K562 (cell line): ENCODE measurements at regions not wholly inside any gene's neighbourhood (a gene's known extent, or its start where the extent isn't known, plus 50 kb on each side); places are given as distances from the start of the nearest gene placed in this dataset.

Source experiments
- ATAC-seq: fragments of 200-7000 bp; cut with Tn5 transposase; 3 replicates; pipeline ENCODE4 v1.9.1; 2020; ENCODE audit warnings: moderate library complexity
- BruUV-seq: library from RNA; stranded (reverse); fragments of 400-500 nt; replicated peaks from 2 replicates; lab custom pipeline; 2021; lab: Mats Ljungman, UMichigan
- CTCF ChIA-PET: fragments of 300-600 bp; formaldehyde crosslinking; extraction: SDS; loops from one replicate; lab custom pipeline; 2021; ENCODE audit warnings: low intra/inter-chr PET ratio; lab: Yijun Ruan, JAX
- POLR2A ChIA-PET: fragments of 300-600, 350-650 bp; sonication (Branson Sonifier 250); formaldehyde crosslinking; extraction: SDS; loops from one replicate; lab custom pipeline; 2021; ENCODE audit warnings: antibody characterized with exemption, inconsistent platforms; lab: Yijun Ruan, JAX
- DNase-seq, 4 experiments: peaks; one replicate each; pipeline versions ENCODE4 v3.0.0 to v3.0.0-alpha.2; 2011 to 2018; ENCODE audit warnings: low spot score in 3 of 4, mixed read lengths in 3 of 4; ENCODE audit errors: extremely low read depth in 1 of 4
- FAIRE-seq: peaks from 2 replicates; lab custom pipeline; 2011; peaks lifted over from hg19 to GRCh38; lab: Jason Lieb, UNC
- H2AFZ ChIP-seq: 2 replicates; pipeline ENCODE4 v1.6.0; 2011; ENCODE audit warnings: low read depth, low read length, control low read depth, inconsistent platforms
- H3K27ac ChIP-seq: fragments of 200-600 bp; 3 replicates; pipeline ENCODE4 v1.8.0; 2011; ENCODE audit warnings: low read depth, mild to moderate bottlenecking, control low read depth, inconsistent platforms, low read length, moderate library complexity, mixed read lengths; ENCODE audit errors: extremely low read depth
- H3K27me3 ChIP-seq, 2 experiments: fragments of 300-600 bp in 1 of 2; 2 replicates in 1 of 2; 3 replicates in 1 of 2; pipeline versions ENCODE4 v1.6.0 to v1.8.0; 2011; ENCODE audit warnings: inconsistent platforms in 2 of 2, low read length in 2 of 2, mild to moderate bottlenecking in 1 of 2, mixed read lengths in 1 of 2, moderate library complexity in 1 of 2; ENCODE audit not compliant: control insufficient read depth in 2 of 2, insufficient read depth in 2 of 2
- H3K36me3 ChIP-seq: fragments of 300-600 bp; 3 replicates; pipeline ENCODE4 v1.8.0; 2011; ENCODE audit warnings: mild to moderate bottlenecking, low read length, inconsistent platforms; ENCODE audit not compliant: control insufficient read depth, insufficient read depth
- H3K4me1 ChIP-seq, 2 experiments: fragments of 200-600 bp in 1 of 2; replicated peaks in 1 of 2; 2 replicates in 1 of 2; 3 replicates in 1 of 2; pipeline versions ENCODE4 v1.5.1 to v1.8.0; 2011; ENCODE audit warnings: inconsistent platforms in 2 of 2, low read length in 2 of 2, mild to moderate bottlenecking in 1 of 2, mixed read lengths in 1 of 2, moderate library complexity in 1 of 2; ENCODE audit not compliant: control insufficient read depth in 2 of 2, insufficient read depth in 2 of 2
- H3K4me2 ChIP-seq: 2 replicates; pipeline ENCODE4 v1.6.1; 2011; ENCODE audit warnings: low read length, control low read depth, inconsistent platforms, mixed read lengths; ENCODE audit not compliant: insufficient read depth
- H3K4me3 ChIP-seq: fragments of 200-600 bp; sonication (generic), shearing (Covaris generic); 2 replicates; pipeline ENCODE4 v1.5.1; 2016; ENCODE audit warnings: control low read depth, inconsistent platforms
- H3K79me2 ChIP-seq: fragments of 200-600 bp; 3 replicates; pipeline ENCODE4 v1.8.0; 2011; ENCODE audit warnings: low read length, inconsistent platforms; ENCODE audit not compliant: control insufficient read depth, insufficient read depth
- H3K9ac ChIP-seq, 2 experiments: 2 replicates each; pipeline versions ENCODE4 v1.6.0 to v1.6.1; 2011; ENCODE audit warnings: low read depth in 2 of 2, low read length in 2 of 2, control low read depth in 1 of 2, inconsistent platforms in 1 of 2, mild to moderate bottlenecking in 1 of 2, mixed read lengths in 1 of 2; ENCODE audit not compliant: insufficient read depth in 1 of 2
- H3K9me1 ChIP-seq: one replicate; pipeline ENCODE4 v1.6.0; 2011; ENCODE audit warnings: inconsistent platforms, mild to moderate bottlenecking, low read length, moderate library complexity; ENCODE audit not compliant: control insufficient read depth, insufficient read depth
- H3K9me3 ChIP-seq: replicated peaks from 2 replicates; pipeline ENCODE4 v1.5.1; 2011; ENCODE audit warnings: low read depth, low read length, inconsistent platforms; ENCODE audit not compliant: control insufficient read depth, insufficient read depth
- H4K20me1 ChIP-seq: replicated peaks from 2 replicates; pipeline ENCODE4 v1.6.1; 2011; ENCODE audit warnings: low read length, inconsistent platforms, mixed read lengths; ENCODE audit not compliant: control insufficient read depth, insufficient read depth
- CTBP1 ChIP-seq: fragments of 450-650 bp; IDR thresholded peaks from 2 replicates; pipeline ENCODE4 v1.6.1; 2016; ENCODE audit warnings: borderline replicate concordance
- FOS ChIP-seq: IDR thresholded peaks from 3 replicates; pipeline ENCODE4 v1.6.1; 2011; ENCODE audit not compliant: insufficient read length; ENCODE audit errors: extremely low read depth
- PHF8 ChIP-seq: fragments of 200-600 bp; sonication (generic); IDR thresholded peaks from 2 replicates; pipeline ENCODE4 v1.6.1; 2012; ENCODE audit warnings: mixed run types, mild to moderate bottlenecking, inconsistent platforms, low read length, moderate library complexity, borderline replicate concordance
- RBM25 ChIP-seq: fragments of 200-400 bp; formaldehyde crosslinking; IDR thresholded peaks from 2 replicates; pipeline ENCODE4 v1.6.1; 2018; ENCODE audit warnings: low read length, low read depth, moderate library complexity; ENCODE audit not compliant: severe bottlenecking
- RBM34 ChIP-seq: fragments of 200-400 bp; formaldehyde crosslinking; IDR thresholded peaks from 2 replicates; pipeline ENCODE4 v1.6.1; 2018; ENCODE audit warnings: low read length, borderline replicate concordance; ENCODE audit not compliant: insufficient read depth
- STAG1 ChIP-seq: sonication (generic); formaldehyde crosslinking; IDR thresholded peaks from 2 replicates; pipeline ENCODE4 v1.5.0; 2020; ENCODE audit warnings: missing genetic modification reagents, borderline replicate concordance
- ZBED1 ChIP-seq: IDR thresholded peaks from 2 replicates; pipeline ENCODE4 v1.6.1; 2014
- ZNF780A ChIP-seq: fragments of 250-450 bp; sonication (Bioruptor Pico); IDR thresholded peaks from 2 replicates; pipeline ENCODE4 v1.5.0; 2021; ENCODE audit warnings: mild to moderate bottlenecking
- in situ Hi-C: fragments of 300-500 bp; cut with MboI; formaldehyde crosslinking; loops from 4 replicates; pipeline ENCODE4 v1.15.0; 2018; ENCODE audit warnings: inconsistent platforms, mixed read lengths
- intact Hi-C: fragments of 100-400 bp; cut with micrococcal nuclease; formaldehyde crosslinking; loops from 2 replicates; pipeline ENCODE4 v1.14.2; 2022
- TF ChIP-seq, protein P1 (sequence below): fragments of 150-350 bp; IDR thresholded peaks from 2 replicates; pipeline ENCODE4 v1.6.1; 2014; ENCODE audit warnings: low read depth, mild to moderate bottlenecking, low read length, borderline replicate concordance
- TF ChIP-seq, protein P2 (sequence below): IDR thresholded peaks from 2 replicates; pipeline ENCODE4 v1.6.1; 2011; ENCODE audit not compliant: insufficient read length; ENCODE audit errors: extremely low read depth
- TF ChIP-seq, protein P3 (sequence below): fragments of 250-450 bp; sonication (Bioruptor Pico); IDR thresholded peaks from 2 replicates; pipeline ENCODE4 v1.4.0; 2020; ENCODE audit warnings: mild to moderate bottlenecking
- TF ChIP-seq, protein P4 (sequence below), 3 experiments: IDR thresholded peaks in 2 of 3; conservative IDR thresholded peaks in 1 of 3; 2 replicates each; pipeline ENCODE4 v1.5.1; 2011 to 2012; ENCODE audit warnings: low read length in 3 of 3, mild to moderate bottlenecking in 3 of 3, control low read depth in 2 of 3, improper control_type of control experiment in 1 of 3, inconsistent platforms in 1 of 3, low read depth in 1 of 3, mixed read lengths in 1 of 3, moderate library complexity in 1 of 3; ENCODE audit not compliant: insufficient read depth in 2 of 3

DNA sequence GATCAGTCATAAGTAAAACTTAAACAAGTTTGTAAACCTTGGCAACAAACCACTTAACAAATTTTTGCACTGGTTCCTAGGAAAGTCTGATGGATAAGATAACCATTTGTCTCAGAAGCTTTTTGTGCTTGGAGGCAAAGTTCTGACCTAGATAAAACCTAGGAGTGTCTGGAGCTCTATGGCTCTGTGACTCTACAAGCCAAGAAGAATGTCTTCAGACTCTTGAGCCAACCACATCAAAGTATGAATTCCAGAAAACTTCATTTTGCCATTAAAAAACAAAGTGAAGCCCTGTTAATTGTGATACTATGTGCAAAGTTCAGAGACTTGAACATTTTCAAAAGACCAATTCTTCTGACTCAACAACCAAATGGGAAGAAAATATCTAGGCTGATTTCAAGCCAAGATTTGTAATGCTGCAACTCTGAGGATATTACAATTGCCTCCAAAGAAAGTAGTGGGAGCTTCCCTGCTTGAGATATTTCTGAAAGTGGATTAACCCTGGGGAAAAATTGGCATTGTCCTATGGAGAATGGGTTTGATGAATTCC, 158.1 kb upstream of the FOXQ1 start:
- CTCF ChIA-PET = no interaction called here
- ATAC-seq = no peak

More for the DNA sequence above, 158.1 kb upstream of the FOXQ1 start:
- H3K9me1 ChIP-seq = no peaks in the 10 kb centered on the region
- no peak for DNase-seq
- TF ChIP-seq, protein P1, sequence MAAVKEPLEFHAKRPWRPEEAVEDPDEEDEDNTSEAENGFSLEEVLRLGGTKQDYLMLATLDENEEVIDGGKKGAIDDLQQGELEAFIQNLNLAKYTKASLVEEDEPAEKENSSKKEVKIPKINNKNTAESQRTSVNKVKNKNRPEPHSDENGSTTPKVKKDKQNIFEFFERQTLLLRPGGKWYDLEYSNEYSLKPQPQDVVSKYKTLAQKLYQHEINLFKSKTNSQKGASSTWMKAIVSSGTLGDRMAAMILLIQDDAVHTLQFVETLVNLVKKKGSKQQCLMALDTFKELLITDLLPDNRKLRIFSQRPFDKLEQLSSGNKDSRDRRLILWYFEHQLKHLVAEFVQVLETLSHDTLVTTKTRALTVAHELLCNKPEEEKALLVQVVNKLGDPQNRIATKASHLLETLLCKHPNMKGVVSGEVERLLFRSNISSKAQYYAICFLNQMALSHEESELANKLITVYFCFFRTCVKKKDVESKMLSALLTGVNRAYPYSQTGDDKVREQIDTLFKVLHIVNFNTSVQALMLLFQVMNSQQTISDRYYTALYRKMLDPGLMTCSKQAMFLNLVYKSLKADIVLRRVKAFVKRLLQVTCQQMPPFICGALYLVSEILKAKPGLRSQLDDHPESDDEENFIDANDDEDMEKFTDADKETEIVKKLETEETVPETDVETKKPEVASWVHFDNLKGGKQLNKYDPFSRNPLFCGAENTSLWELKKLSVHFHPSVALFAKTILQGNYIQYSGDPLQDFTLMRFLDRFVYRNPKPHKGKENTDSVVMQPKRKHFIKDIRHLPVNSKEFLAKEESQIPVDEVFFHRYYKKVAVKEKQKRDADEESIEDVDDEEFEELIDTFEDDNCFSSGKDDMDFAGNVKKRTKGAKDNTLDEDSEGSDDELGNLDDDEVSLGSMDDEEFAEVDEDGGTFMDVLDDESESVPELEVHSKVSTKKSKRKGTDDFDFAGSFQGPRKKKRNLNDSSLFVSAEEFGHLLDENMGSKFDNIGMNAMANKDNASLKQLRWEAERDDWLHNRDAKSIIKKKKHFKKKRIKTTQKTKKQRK = no peak
- no peak for TF ChIP-seq RBM25
- TF ChIP-seq RBM34 = no peak
- TF ChIP-seq CTBP1 = no peak
- no peak for TF ChIP-seq PHF8
- TF ChIP-seq, protein P2, sequence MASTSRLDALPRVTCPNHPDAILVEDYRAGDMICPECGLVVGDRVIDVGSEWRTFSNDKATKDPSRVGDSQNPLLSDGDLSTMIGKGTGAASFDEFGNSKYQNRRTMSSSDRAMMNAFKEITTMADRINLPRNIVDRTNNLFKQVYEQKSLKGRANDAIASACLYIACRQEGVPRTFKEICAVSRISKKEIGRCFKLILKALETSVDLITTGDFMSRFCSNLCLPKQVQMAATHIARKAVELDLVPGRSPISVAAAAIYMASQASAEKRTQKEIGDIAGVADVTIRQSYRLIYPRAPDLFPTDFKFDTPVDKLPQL = no peak
- TF ChIP-seq, protein P3, sequence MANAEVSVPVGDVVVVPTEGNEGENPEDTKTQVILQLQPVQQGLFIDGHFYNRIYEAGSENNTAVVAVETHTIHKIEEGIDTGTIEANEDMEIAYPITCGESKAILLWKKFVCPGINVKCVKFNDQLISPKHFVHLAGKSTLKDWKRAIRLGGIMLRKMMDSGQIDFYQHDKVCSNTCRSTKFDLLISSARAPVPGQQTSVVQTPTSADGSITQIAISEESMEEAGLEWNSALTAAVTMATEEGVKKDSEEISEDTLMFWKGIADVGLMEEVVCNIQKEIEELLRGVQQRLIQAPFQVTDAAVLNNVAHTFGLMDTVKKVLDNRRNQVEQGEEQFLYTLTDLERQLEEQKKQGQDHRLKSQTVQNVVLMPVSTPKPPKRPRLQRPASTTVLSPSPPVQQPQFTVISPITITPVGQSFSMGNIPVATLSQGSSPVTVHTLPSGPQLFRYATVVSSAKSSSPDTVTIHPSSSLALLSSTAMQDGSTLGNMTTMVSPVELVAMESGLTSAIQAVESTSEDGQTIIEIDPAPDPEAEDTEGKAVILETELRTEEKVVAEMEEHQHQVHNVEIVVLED = no peak
- no peak for TF ChIP-seq ZBED1
- no peak for TF ChIP-seq FOS
- TF ChIP-seq, protein P4, sequence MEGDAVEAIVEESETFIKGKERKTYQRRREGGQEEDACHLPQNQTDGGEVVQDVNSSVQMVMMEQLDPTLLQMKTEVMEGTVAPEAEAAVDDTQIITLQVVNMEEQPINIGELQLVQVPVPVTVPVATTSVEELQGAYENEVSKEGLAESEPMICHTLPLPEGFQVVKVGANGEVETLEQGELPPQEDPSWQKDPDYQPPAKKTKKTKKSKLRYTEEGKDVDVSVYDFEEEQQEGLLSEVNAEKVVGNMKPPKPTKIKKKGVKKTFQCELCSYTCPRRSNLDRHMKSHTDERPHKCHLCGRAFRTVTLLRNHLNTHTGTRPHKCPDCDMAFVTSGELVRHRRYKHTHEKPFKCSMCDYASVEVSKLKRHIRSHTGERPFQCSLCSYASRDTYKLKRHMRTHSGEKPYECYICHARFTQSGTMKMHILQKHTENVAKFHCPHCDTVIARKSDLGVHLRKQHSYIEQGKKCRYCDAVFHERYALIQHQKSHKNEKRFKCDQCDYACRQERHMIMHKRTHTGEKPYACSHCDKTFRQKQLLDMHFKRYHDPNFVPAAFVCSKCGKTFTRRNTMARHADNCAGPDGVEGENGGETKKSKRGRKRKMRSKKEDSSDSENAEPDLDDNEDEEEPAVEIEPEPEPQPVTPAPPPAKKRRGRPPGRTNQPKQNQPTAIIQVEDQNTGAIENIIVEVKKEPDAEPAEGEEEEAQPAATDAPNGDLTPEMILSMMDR (IDR thresholded peaks at IDR 0.05 in 2 of 3, conservative IDR thresholded peaks at IDR 0.05 in 1 of 3; ENCODE audit: insufficient read depth in 2 of 3, low read depth in 1 of 3, low read length in 3 of 3) = no peak
- TF ChIP-seq ZNF780A (CRISPR knock-in tag) = no peak
- TF ChIP-seq STAG1 (CRISPR knock-in tag) = no peak
- H3K27me3 ChIP-seq = no peaks in the 10 kb centered on the region; a peak in 1 of 5 replicates
- FAIRE-seq = no peak
- no peak overlapping the region for H3K27ac ChIP-seq
- no peaks in the 10 kb centered on the region for H3K79me2 ChIP-seq
- POLR2A ChIA-PET = interaction anchor here (0.9 kb wide), 1 partner anchor 11 kb away, joined by 3 read pairs; no protein-coding TSS in a partner anchor
- no peak overlapping the region for H3K9ac ChIP-seq
- no TSS peak for BruUV-seq
- H2AFZ ChIP-seq = no peak overlapping the region
- H3K9me3 ChIP-seq = no peaks in the 10 kb centered on the region
- H3K4me2 ChIP-seq = no peak overlapping the region
- no peaks in the 10 kb centered on the region for H4K20me1 ChIP-seq
- in situ Hi-C loops = no loop called here
- H3K4me3 ChIP-seq = no peak overlapping the region
- H3K4me1 ChIP-seq = no peaks in the 10 kb centered on the region
- H3K36me3 ChIP-seq = no peaks in the 10 kb centered on the region
- intact Hi-C loops = no loop called here
